OCI-LY1 (cell line): ENCODE measurements at regions not wholly inside any gene's neighbourhood (a gene's known extent, or its start where the extent isn't known, plus 50 kb on each side); places are given as distances from the start of the nearest gene placed in this dataset.

ENCODE experiments used
- EZH2 ChIP-seq: fragments of 200-600 bp; sonication (generic), shearing (Covaris generic); IDR thresholded peaks from 2 replicates; pipeline ENCODE4 v1.8.0; 2017; ENCODE audit warnings: borderline replicate concordance, mixed run types, mild to moderate bottlenecking, antibody characterized with exemption, low read length, moderate library complexity, mixed read lengths
- TF ChIP-seq, protein P1 (sequence below): fragments of 200-600 bp; sonication (generic), shearing (Covaris generic); IDR thresholded peaks from 2 replicates; pipeline ENCODE4 v1.5.1; 2017; ENCODE audit warnings: mild to moderate bottlenecking, antibody characterized with exemption, low read length, moderate library complexity, mixed read lengths

DNA sequence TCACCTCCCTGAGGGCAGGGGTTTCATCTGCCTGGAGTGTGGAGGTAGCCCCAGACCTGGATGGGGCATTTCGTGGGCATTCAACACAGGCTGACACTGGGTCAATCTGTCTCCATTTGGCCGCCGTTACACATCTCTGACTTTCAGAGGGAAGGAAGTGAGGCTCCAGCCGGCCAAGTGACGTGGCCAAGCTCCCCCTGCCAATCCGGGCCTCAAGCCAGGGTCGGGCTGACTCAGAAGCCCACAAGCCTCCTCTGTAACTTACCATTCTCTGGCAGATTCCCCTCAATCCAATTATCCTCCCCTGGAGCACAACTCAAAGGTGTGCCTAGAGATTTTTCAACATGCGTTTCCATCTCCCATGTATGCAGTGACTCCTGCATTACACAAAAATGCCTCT lies 227.6 kb downstream of the KLF13 start:
- TF ChIP-seq EZH2, result no peak
- TF ChIP-seq, protein P1, sequence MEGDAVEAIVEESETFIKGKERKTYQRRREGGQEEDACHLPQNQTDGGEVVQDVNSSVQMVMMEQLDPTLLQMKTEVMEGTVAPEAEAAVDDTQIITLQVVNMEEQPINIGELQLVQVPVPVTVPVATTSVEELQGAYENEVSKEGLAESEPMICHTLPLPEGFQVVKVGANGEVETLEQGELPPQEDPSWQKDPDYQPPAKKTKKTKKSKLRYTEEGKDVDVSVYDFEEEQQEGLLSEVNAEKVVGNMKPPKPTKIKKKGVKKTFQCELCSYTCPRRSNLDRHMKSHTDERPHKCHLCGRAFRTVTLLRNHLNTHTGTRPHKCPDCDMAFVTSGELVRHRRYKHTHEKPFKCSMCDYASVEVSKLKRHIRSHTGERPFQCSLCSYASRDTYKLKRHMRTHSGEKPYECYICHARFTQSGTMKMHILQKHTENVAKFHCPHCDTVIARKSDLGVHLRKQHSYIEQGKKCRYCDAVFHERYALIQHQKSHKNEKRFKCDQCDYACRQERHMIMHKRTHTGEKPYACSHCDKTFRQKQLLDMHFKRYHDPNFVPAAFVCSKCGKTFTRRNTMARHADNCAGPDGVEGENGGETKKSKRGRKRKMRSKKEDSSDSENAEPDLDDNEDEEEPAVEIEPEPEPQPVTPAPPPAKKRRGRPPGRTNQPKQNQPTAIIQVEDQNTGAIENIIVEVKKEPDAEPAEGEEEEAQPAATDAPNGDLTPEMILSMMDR, result no peak
